Immature natural killer cell (primary cell): ENCODE measurements at regions not wholly inside any gene's neighbourhood (a gene's known extent, or its start where the extent isn't known, plus 50 kb on each side); places are given as distances from the start of the nearest gene placed in this dataset.

Source experiments
- DNase-seq, 3 donors: peaks; one replicate each; pipeline ENCODE4 v3.0.0; 2022; ENCODE audit warnings: mixed read lengths in 1 of 3
- H3K27ac Mint-ChIP-seq, 6 donors: one replicate each; pipeline ENCODE4 v1.8.0; 2020; ENCODE audit warnings: mixed read lengths in 6 of 6, mild to moderate bottlenecking in 5 of 6, inconsistent platforms in 4 of 6, moderate library complexity in 3 of 6
- H3K27me3 Mint-ChIP-seq, 3 donors: one replicate each; pipeline ENCODE4 v1.8.0; 2020 to 2021; ENCODE audit warnings: low read depth in 3 of 3, mild to moderate bottlenecking in 3 of 3, mixed read lengths in 3 of 3, moderate library complexity in 3 of 3, inconsistent platforms in 1 of 3
- H3K36me3 Mint-ChIP-seq, 3 donors: one replicate each; pipeline ENCODE4 v1.8.0; 2020; ENCODE audit warnings: mixed read lengths in 3 of 3, inconsistent platforms in 2 of 3, mild to moderate bottlenecking in 2 of 3
- H3K4me1 Mint-ChIP-seq, 2 donors: one replicate each; pipeline ENCODE4 v1.8.0; 2020; ENCODE audit warnings: inconsistent platforms in 2 of 2, mild to moderate bottlenecking in 2 of 2, mixed read lengths in 2 of 2, moderate library complexity in 1 of 2
- H3K4me3 Mint-ChIP-seq, 5 donors: one replicate each; pipeline ENCODE4 v1.8.0; 2020; ENCODE audit warnings: mild to moderate bottlenecking in 5 of 5, mixed read lengths in 5 of 5, inconsistent platforms in 3 of 5, moderate library complexity in 3 of 5
- H3K9me3 Mint-ChIP-seq, 6 donors: one replicate each; pipeline ENCODE4 v1.8.0; 2020; ENCODE audit warnings: mild to moderate bottlenecking in 6 of 6, mixed read lengths in 6 of 6, inconsistent platforms in 4 of 6, moderate library complexity in 3 of 6

DNA sequence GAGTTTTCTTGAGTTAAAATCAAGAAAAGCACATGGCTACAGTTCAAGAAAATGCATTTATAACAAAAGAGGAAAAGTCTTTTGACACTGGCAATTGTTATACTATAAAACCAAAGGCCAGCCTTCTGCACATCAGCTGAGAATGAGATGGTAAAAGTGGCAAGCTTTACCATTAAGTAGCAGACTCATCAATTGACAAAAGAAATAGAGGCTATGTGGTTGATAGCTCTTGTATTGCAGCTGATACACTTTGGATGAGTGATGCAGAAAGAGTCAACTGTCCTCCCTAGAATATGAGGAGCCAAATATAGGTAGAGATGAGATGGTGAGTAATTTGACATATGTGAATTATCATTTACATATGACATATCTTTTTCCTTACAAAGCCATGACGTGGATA, 1100.9 kb upstream of the CDH6 start:
- Mint-ChIP-seq H3K9me3 (peaks cover 3 to 34% (median 16%) of the 10 kb centered on the region in 6 donors), H3K4me1 (no peaks in the 10 kb centered on the region), H3K27ac (no peak overlapping the region), H3K4me3 (no peak overlapping the region), H3K27me3 (no peaks in the 10 kb centered on the region), H3K36me3 (peaks cover 0 to 2% (median 0%) of the 10 kb centered on the region in 3 donors)
- no peak for DNase-seq

DNA sequence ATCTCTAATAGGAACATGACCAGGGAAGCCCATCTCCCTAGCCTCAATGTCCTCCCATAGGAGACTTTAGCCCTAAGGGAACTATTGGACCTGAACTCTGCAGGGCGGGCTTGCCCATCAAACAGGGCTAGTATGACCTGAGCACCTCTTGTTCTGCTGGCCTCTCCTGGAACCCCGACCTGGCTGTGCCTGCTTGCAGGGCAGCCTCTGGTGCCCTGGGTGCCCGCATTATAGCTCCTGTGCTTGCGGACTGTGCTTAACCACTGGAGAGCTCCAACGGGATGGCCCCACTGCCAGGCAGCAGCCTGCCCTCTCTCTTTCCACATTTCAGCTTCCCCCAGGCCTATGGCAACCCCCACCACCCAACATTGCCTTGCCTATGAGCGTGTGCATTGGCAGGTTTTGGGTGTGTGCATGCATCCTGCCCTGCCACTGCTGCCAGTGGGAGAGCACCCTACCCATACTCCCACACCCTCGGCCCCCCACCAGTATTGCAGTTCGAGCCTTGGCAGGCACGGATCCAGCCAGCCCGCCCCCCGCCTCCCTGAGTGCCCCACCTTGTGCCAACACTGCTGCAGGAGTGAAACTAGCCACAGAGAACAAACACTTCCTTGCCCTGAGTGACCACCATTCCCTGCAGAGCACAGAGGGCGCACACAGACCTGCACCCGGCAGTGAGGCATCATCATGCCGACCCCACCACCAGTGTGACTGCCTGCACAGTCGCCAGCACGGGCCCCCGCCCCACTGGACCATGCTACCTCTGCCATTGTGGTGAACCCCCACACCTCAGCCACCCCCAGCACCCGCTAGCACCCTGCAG, 1123.8 kb upstream of the CDH6 start:
- Mint-ChIP-seq H3K27me3 (peaks cover 0 to 4% (median 0%) of the 10 kb centered on the region in 3 donors), H3K4me1 (no peaks in the 10 kb centered on the region), H3K27ac (no peak overlapping the region), H3K9me3 (peaks cover 11 to 61% (median 42%) of the 10 kb centered on the region in 6 donors), H3K4me3 (no peak overlapping the region), H3K36me3 (peaks cover 0 to 5% (median 4%) of the 10 kb centered on the region in 3 donors)
- no peak for DNase-seq

DNA sequence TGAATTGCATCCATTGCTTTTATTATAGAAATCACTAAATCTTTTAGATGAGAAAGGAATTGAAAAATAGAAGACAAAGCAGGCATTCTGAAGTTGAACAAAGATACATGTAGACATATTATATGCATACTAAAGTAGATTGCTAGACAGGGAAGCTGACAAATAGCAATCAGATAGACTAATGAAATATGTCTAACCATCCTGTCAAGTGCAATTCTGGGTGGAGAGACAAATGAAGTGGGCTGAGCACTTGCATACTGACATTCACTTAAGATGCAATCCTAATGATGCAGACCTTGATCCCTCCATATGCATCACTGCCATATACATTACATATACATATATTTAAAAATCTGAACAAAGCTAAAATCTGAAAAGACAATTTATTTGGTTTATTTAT, 1130.0 kb upstream of the CDH6 start:
- no peak overlapping the region for H3K27ac Mint-ChIP-seq
- no peaks in the 10 kb centered on the region for H3K36me3 Mint-ChIP-seq
- no peaks in the 10 kb centered on the region for H3K4me1 Mint-ChIP-seq
- H3K9me3 Mint-ChIP-seq, result peaks cover 3 to 40% (median 22%) of the 10 kb centered on the region in 6 donors
- no peak overlapping the region for H3K4me3 Mint-ChIP-seq
- no peak for DNase-seq
- no peaks in the 10 kb centered on the region for H3K27me3 Mint-ChIP-seq

DNA sequence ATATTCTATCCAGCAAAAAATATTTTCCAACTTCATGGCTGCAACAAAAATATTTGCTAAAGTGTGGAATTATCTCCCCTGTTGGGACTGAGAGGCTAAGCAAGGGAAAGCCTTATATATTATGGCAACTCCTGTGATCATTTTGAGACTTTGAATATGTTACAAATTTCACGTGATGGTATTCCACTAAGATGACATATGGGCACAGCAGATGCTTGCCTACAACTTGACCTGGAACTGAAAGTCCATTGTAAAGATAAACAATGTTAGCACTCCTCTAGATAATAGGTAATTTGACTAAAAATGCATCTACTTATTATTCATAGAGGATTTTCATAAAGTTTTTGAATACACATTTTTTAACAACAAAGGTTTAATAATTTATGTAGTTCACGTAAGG, 1141.5 kb upstream of the CDH6 start:
- no peaks in the 10 kb centered on the region for H3K4me1 Mint-ChIP-seq

DNA sequence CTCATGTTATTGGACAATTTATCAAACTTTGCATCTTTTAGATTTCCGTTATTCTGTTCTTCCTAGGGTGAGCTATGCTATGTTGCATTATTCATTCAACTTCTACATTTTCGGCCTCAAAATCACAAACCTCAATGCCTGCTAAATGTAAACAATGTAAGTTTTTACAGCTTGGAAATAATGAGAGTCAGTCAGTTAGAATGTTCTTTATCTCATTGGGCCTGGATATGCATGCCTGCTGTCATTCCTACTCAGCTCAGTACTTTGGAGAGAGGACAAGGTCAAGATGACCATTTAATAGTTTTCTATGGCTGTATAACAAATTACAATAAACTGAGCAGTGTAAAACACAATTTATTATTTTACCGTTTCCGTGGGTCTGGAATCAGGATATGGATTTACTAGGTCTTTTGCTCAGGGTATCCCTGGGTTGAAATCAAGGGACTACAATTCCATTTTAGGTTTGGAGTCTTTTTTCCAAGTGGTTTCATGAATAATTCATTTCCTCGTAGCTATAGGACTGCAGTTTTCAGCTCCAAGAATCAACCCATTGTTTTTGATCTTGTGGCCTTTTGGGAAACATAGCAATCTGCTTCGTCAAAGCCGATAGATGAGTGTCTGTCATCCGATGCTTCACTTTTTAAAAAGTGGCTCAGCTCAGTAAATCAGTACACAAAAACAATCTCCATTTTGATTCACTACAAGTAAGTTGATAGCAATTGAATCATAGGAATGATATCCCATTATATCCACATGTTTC, 1143.2 kb upstream of the CDH6 start:
- H3K27me3 Mint-ChIP-seq, result peaks cover 0 to 2% (median 2%) of the 10 kb centered on the region in 3 donors
- no peaks in the 10 kb centered on the region for H3K36me3 Mint-ChIP-seq
- no peak overlapping the region for H3K4me3 Mint-ChIP-seq
- H3K27ac Mint-ChIP-seq, result no peak overlapping the region
- peaks cover 7 to 44% (median 27%) of the 10 kb centered on the region in 6 donors for H3K9me3 Mint-ChIP-seq
- DNase-seq, result no peak
- H3K4me1 Mint-ChIP-seq, result no peaks in the 10 kb centered on the region

More for the DNA sequence above, 1141.5 kb upstream of the CDH6 start:
- no peak overlapping the region for H3K27ac Mint-ChIP-seq
- no peaks in the 10 kb centered on the region for H3K36me3 Mint-ChIP-seq
- H3K4me3 Mint-ChIP-seq, result no peak overlapping the region
- peaks cover 7 to 42% (median 27%) of the 10 kb centered on the region in 6 donors for H3K9me3 Mint-ChIP-seq
- peaks cover 0 to 2% (median 0%) of the 10 kb centered on the region in 3 donors for H3K27me3 Mint-ChIP-seq
- DNase-seq, result no peak

DNA sequence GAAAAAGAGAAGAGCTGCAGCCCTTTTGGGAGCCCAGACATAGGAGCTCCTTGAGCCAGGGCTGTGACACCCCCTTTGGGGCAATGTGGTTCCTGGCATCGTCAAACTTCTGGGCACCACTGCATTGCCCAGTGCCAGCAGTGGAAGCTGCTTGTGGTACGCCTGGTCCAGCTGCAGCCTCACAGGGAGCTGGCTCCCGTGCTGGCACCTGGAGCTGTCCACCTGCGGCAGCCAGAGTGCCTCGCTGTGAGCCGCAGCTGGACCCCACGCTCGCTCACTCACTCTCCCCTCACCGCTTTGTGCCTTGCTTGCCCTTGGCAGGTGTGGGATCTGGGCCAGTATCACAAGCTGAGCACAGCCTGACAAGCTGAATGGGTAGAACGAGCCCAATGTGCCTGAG, 1150.8 kb upstream of the CDH6 start:
- Mint-ChIP-seq H3K27me3 (peaks cover 0 to 2% (median 0%) of the 10 kb centered on the region in 3 donors), H3K4me1 (no peaks in the 10 kb centered on the region), H3K4me3 (no peak overlapping the region), H3K9me3 (peaks cover 9 to 41% (median 24%) of the 10 kb centered on the region in 6 donors), H3K36me3 (no peaks in the 10 kb centered on the region), H3K27ac (no peak overlapping the region)
- no peak for DNase-seq

DNA sequence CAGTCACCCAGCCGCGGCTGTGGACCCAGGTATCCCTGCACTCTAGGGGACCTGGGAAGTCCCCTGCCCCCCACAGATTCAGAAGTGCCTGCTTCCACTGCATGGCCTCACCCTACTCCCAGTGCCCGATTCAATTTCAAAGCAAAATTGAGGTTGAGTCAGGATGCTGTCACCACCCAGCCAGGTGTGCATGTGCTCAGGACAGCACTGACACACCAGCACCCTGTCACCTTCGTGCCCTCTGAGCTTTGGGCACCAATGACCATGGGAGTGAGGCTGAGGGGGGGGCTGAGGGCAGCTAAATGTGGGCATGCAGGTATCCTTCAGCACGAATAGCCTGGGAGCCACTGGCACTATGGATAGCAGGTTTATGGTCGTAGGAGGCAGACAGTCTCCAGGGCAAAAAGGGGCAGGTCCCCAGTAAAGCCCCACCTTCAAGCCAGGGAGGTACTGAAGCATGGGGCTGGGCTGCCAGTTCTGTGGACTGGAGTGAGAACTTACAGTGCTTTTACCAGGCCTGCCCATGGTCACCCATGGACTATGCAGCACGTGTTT, 1151.6 kb upstream of the CDH6 start:
- DNase-seq, result no peak
- Mint-ChIP-seq H3K36me3 (no peaks in the 10 kb centered on the region), H3K9me3 (peaks cover 2 to 42% (median 23%) of the 10 kb centered on the region in 6 donors), H3K27ac (no peak overlapping the region), H3K27me3 (peaks cover 0 to 2% (median 0%) of the 10 kb centered on the region in 3 donors), H3K4me3 (no peak overlapping the region), H3K4me1 (no peaks in the 10 kb centered on the region)

DNA sequence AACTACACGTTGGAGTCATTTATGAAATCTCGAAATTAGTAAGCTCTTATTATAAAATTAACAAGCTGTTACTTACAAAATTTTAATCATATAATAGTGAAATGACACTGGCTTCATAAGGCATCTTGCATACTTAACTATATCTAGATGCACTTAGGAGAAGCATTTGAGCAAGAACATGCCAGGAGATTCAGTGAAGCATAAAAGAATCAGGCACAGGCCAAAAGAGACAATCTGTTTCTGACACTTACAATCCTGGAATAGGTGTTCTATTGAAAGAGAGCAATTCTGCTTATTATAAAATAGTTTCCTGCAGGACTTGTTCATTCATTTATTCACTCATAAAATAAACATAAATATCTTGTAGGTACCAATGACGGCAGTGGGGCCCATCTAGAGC, 1152.2 kb upstream of the CDH6 start:
- Mint-ChIP-seq H3K27ac (no peak overlapping the region), H3K9me3 (peaks cover 3 to 41% (median 25%) of the 10 kb centered on the region in 6 donors), H3K36me3 (no peaks in the 10 kb centered on the region), H3K4me1 (no peaks in the 10 kb centered on the region), H3K27me3 (peaks cover 0 to 2% (median 0%) of the 10 kb centered on the region in 3 donors), H3K4me3 (no peak overlapping the region)
- no peak for DNase-seq

DNA sequence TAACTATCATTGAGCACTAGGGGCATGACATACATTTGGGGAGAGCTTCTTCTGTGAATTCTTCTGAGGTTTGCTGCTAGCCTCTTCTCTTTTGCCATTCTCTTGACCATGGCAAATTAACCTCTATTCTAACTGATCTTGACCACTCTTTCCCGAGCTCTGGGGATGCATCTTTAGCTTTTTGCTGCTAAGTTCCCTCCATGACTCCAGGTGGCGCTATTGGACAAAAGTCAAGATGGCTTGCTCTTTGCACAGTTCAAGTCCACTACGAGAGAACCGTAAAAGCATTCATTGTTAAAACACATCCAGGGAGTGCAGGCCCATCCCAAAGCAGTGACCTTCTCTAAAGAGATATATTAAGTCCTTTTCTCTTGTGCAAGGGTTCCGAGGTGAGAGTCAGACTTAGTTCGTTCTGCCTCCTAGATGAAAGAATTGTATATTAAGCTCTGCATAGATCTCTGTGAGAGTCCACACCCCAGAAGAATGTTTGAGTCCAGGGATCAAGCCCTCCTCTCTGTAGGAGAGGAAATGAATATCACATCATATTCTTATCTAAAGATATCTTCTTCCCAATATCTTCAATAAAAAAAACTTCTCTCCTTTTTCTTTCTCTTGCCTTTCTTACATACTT, 1152.9 kb upstream of the CDH6 start:
- peaks cover 3 to 41% (median 23%) of the 10 kb centered on the region in 6 donors for H3K9me3 Mint-ChIP-seq
- H3K4me3 Mint-ChIP-seq, result no peak overlapping the region
- DNase-seq, result no peak
- no peak overlapping the region for H3K27ac Mint-ChIP-seq
- H3K27me3 Mint-ChIP-seq, result no peaks in the 10 kb centered on the region
- no peaks in the 10 kb centered on the region for H3K36me3 Mint-ChIP-seq
- H3K4me1 Mint-ChIP-seq, result no peaks in the 10 kb centered on the region

DNA sequence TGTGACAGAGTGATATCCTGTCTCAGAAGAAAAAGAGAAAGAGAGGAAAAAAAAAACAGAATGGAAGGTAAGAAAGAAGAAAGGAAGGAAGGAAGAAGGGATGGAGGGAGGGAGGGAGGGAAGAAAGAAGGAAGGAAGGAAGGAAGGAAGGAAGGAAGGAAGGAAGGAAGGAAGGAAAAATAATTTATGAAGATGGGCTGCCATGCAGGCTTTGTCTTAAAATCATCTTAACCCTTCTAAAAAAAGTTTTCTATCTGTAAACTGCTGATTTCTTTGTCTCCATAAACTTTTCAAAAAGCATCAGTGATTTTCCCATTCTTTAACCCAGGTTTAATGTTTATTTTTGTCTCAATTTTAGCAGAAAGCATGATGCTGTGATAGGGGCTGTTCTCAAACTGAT, 1154.1 kb upstream of the CDH6 start:
- Mint-ChIP-seq H3K4me3 (no peak overlapping the region), H3K4me1 (no peaks in the 10 kb centered on the region), H3K9me3 (peaks cover 3 to 45% (median 28%) of the 10 kb centered on the region in 6 donors), H3K27me3 (no peaks in the 10 kb centered on the region), H3K36me3 (no peaks in the 10 kb centered on the region), H3K27ac (no peak overlapping the region)
- DNase-seq, result no peak

DNA sequence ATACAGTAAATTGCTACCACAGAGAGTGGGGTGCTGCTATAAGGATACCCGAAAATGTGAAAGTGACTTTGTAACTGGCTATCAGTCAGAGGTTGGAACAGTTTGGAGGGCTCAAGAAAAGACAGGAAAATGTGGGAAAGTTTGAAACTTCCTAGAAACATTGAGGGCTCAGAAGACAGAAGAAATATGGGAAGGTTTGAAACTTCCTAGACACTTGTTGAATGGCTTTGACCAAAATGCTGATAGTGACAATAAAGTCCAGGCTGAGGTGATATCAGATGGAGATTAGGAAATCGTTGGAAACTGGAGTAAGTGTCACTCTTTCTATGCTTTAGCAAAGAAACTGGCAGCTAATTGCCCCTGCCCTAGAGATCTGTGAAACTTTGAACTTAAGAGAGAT, 1158.6 kb upstream of the CDH6 start:
- H3K9me3 Mint-ChIP-seq, result peaks cover 4 to 62% (median 30%) of the 10 kb centered on the region in 6 donors
- no peak overlapping the region for H3K27ac Mint-ChIP-seq
- no peak overlapping the region for H3K4me3 Mint-ChIP-seq
- no peaks in the 10 kb centered on the region for H3K27me3 Mint-ChIP-seq
- no peaks in the 10 kb centered on the region for H3K36me3 Mint-ChIP-seq
- DNase-seq, result no peak
- H3K4me1 Mint-ChIP-seq, result no peaks in the 10 kb centered on the region

DNA sequence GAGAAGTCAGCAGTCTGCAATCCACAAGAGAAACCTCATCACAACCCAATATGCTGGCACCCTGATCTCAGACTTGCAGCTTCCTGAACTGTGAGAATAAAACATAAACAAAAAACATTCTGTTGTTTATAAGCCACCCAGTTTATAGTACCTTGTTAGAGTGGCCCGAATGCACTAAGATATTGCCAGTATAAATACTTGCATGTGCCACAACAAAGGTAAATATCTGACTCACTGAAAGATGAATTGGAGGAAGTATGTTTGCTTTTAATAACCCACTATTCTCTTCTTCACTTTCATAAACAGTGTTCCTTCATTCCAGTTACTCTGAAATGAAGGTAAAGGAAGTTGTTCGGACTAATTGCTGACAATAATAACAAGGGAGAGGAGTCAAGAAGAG, 1163.4 kb upstream of the CDH6 start:
- Mint-ChIP-seq H3K4me3 (no peak overlapping the region), H3K27me3 (no peaks in the 10 kb centered on the region), H3K4me1 (no peaks in the 10 kb centered on the region), H3K36me3 (no peaks in the 10 kb centered on the region), H3K9me3 (peaks cover 12 to 49% (median 27%) of the 10 kb centered on the region in 6 donors), H3K27ac (no peak overlapping the region)
- DNase-seq, result no peak

DNA sequence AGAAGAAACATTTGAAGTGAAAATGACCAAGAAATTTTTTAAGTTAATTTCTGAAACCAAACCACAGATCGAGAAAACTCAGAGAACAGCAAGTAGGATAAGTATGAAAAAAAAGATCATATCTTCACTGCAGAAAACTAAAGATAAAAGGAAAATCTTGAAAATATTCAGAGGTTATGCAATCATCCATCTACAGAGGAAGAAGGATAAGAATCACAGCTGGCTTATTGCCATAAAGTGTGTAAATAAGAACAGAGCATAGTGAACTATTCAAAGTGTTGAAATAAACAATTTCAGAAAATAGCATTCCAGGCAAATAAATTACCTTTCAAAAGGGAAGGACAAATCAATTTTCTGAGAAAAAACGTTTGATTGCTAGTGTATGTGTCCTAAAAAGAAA, 1191.7 kb upstream of the CDH6 start:
- Mint-ChIP-seq H3K9me3 (peaks cover 12 to 61% (median 36%) of the 10 kb centered on the region in 6 donors), H3K27ac (no peak overlapping the region), H3K27me3 (peaks cover 0 to 2% (median 0%) of the 10 kb centered on the region in 3 donors), H3K36me3 (peaks cover 0 to 5% (median 0%) of the 10 kb centered on the region in 3 donors), H3K4me3 (no peak overlapping the region), H3K4me1 (no peaks in the 10 kb centered on the region)
- no peak for DNase-seq
